ENCODE measurements at regions not wholly inside any gene's neighbourhood (a gene's known extent, or its start where the extent isn't known, plus 50 kb on each side); places are given as distances from the start of the nearest gene placed in this dataset.

- no peak for TF ChIP-seq CTCF (conservative IDR thresholded peaks at IDR 0.05)
These were observed 642.6 kb upstream of the AUTS2 start for GRCh38 chr7:68955656-68956055.

GRCh38 chr7:68958571-68958970 is 639.7 kb upstream of the AUTS2 start:
- H3K27ac ChIP-seq: no peak overlapping the region
- TF ChIP-seq CTCF (conservative IDR thresholded peaks at IDR 0.05): no peak

More at GRCh38 chr7:68955656-68956055, 642.6 kb upstream of the AUTS2 start:
- H3K27ac ChIP-seq: peak overlapping the region; percentile 34

- no peak for TF ChIP-seq CTCF (conservative IDR thresholded peaks at IDR 0.05)
- H3K27ac ChIP-seq: no peak overlapping the region
These were observed 634.7 kb upstream of the AUTS2 start for GRCh38 chr7:68963552-68963951.

- no peak for TF ChIP-seq CTCF (conservative IDR thresholded peaks at IDR 0.05)
- H3K27ac ChIP-seq: no peak overlapping the region
These were observed 634.2 kb upstream of the AUTS2 start for GRCh38 chr7:68964060-68964459.

GRCh38 chr7:68965351-68965750 is 632.9 kb upstream of the AUTS2 start:
- TF ChIP-seq CTCF (conservative IDR thresholded peaks at IDR 0.05): no peak

GRCh38 chr7:68967598-68967997 is 630.7 kb upstream of the AUTS2 start:
- TF ChIP-seq CTCF (conservative IDR thresholded peaks at IDR 0.05): no peak

More at GRCh38 chr7:68965351-68965750, 632.9 kb upstream of the AUTS2 start:
- no peak overlapping the region for H3K27ac ChIP-seq

GRCh38 chr7:68969571-68969970 is 628.7 kb upstream of the AUTS2 start:
- H3K27ac ChIP-seq: no peak overlapping the region

More at GRCh38 chr7:68967598-68967997, 630.7 kb upstream of the AUTS2 start:
- no peak overlapping the region for H3K27ac ChIP-seq

More at GRCh38 chr7:68969571-68969970, 628.7 kb upstream of the AUTS2 start:
- no peak for TF ChIP-seq CTCF (conservative IDR thresholded peaks at IDR 0.05)

Measured in VCaP (cell line).